KMS-11 (cell line): ENCODE measurements at regions not wholly inside any gene's neighbourhood (a gene's known extent, or its start where the extent isn't known, plus 50 kb on each side); places are given as distances from the start of the nearest gene placed in this dataset.

Experiments used
- H2AFZ ChIP-seq: fragments of 200-600 bp; sonication (generic); 2 replicates; pipeline ENCODE4 v1.6.1; 2016; ENCODE audit warnings: antibody characterized with exemption, mixed run types, low read depth
- H3K27ac ChIP-seq: fragments of 200-600 bp; sonication (generic); 2 replicates; pipeline ENCODE4 v1.6.1; 2016; ENCODE audit warnings: mild to moderate bottlenecking, mixed run types
- H3K27me3 ChIP-seq: fragments of 200-600 bp; sonication (generic); 2 replicates; pipeline ENCODE4 v1.6.1; 2017; ENCODE audit warnings: mild to moderate bottlenecking, low read depth, mixed run types, moderate library complexity; ENCODE audit not compliant: insufficient read depth
- H3K36me3 ChIP-seq: fragments of 200-600 bp; sonication (generic); 2 replicates; pipeline ENCODE4 v1.6.1; 2017; ENCODE audit warnings: mild to moderate bottlenecking, mixed run types; ENCODE audit not compliant: insufficient read depth
- H3K4me1 ChIP-seq: fragments of 200-600 bp; sonication (generic); 2 replicates; pipeline ENCODE4 v1.6.1; 2016; ENCODE audit warnings: mild to moderate bottlenecking, low read depth, mixed run types; ENCODE audit not compliant: poor library complexity, severe bottlenecking
- H3K4me2 ChIP-seq: fragments of 200-600 bp; sonication (generic); 2 replicates; pipeline ENCODE4 v1.7.0; 2016; ENCODE audit warnings: mild to moderate bottlenecking, mixed run types
- H3K4me3 ChIP-seq: fragments of 200-600 bp; sonication (generic); IDR thresholded peaks from 2 replicates; pipeline ENCODE4 v1.6.1; 2017; ENCODE audit warnings: low read depth, low read length, mixed read lengths; ENCODE audit not compliant: insufficient read depth
- H3K79me2 ChIP-seq: fragments of 200-600 bp; sonication (generic); 2 replicates; pipeline ENCODE4 v1.6.1; 2016; ENCODE audit warnings: low read depth, mixed run types; ENCODE audit not compliant: insufficient read depth
- H3K9ac ChIP-seq: fragments of 200-600 bp; sonication (generic); 2 replicates; pipeline ENCODE4 v1.6.1; 2016; ENCODE audit warnings: mild to moderate bottlenecking, mixed run types
- H4K20me1 ChIP-seq: fragments of 200-600 bp; sonication (generic); 2 replicates; pipeline ENCODE4 v1.6.1; 2016; ENCODE audit warnings: mild to moderate bottlenecking, mixed run types; ENCODE audit not compliant: insufficient read depth
- CTCF ChIP-seq: fragments of 200-600 bp; sonication (generic); conservative IDR thresholded peaks from 2 replicates; pipeline ENCODE4 v1.6.1; 2017; ENCODE audit warnings: low read depth, mild to moderate bottlenecking, antibody characterized with exemption, low read length, moderate library complexity, mixed read lengths

DNA sequence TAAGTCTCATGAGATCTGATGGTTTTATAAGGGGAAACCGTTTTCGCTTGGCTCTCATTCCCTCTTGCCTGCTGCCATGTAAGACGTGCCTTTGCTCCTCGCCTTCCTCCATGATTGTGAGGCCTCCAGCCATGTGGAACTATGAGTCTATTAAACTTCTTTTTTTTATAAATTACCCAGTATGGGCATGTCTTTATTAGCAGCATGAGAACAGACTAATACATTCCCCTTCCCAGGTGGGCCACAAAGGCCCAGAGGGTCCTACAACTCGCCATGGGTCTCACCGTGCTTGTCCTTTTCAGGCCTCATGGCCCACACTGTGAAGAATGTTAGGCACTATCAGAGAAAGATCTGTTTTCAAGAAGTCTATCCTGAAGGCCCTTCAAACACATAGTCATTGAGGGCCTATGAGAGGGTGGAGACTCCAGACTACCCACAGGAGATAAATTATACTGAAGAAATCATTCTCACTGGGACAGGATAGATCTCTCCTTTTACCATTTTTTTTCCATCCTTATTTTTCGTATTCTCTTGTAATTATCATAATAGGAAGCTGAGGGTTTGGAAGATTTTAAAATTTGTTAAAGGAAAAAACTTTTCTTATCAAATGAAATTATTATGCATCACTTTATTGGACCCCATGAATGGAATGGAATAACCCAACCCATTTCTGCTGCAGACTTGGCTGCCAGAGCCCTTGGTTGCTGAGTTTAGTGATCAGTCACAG lies 57.2 kb upstream of the EPCAM start:
- Histone ChIP-seq H3K9ac (peak overlapping the region; percentile 67; the same call in 1 of the 2 replicates), H3K27me3 (no peaks in the 10 kb centered on the region), H4K20me1 (no peaks in the 10 kb centered on the region), H2AFZ (peak overlapping the region; percentile 41; the same call in 1 of the 2 replicates), H3K4me3 (no peak overlapping the region), H3K36me3 (no peaks in the 10 kb centered on the region), H3K79me2 (no peaks in the 10 kb centered on the region), H3K4me1 (peaks cover 89% of the 10 kb centered on the region), H3K27ac (peak overlapping the region; percentile 95), H3K4me2 (peak overlapping the region; percentile 69)
- TF ChIP-seq CTCF: no peak

- TF ChIP-seq CTCF: 0 out of 2 replicates have a peak, but pooled peaks have one; percentile 16
- Histone ChIP-seq H3K27ac (peak overlapping the region; percentile 95), H2AFZ (peak overlapping the region; percentile 41; the same call in 1 of the 2 replicates), H4K20me1 (no peaks in the 10 kb centered on the region), H3K4me1 (peaks cover 94% of the 10 kb centered on the region), H3K79me2 (no peaks in the 10 kb centered on the region), H3K4me2 (peak overlapping the region; percentile 69), H3K36me3 (no peaks in the 10 kb centered on the region), H3K27me3 (no peaks in the 10 kb centered on the region), H3K9ac (peak overlapping the region; percentile 67), H3K4me3 (peak overlapping the region; percentile 92)
Observed at GRCh38 chr2:47310801-47311560, 58.1 kb upstream of the EPCAM start.

- TF ChIP-seq CTCF: no peak
- Histone ChIP-seq H3K27me3 (no peaks in the 10 kb centered on the region), H3K4me2 (peak overlapping the region; percentile 72), H3K27ac (peak overlapping the region; percentile 95), H3K4me1 (peaks cover 97% of the 10 kb centered on the region), H3K36me3 (no peaks in the 10 kb centered on the region), H3K9ac (peak overlapping the region; percentile 67), H4K20me1 (no peaks in the 10 kb centered on the region), H3K79me2 (no peaks in the 10 kb centered on the region), H3K4me3 (no peak overlapping the region), H2AFZ (peak overlapping the region; percentile 41; the same call in 1 of the 2 replicates)
Observed at GRCh38 chr2:47309952-47310800, 58.9 kb upstream of the EPCAM start.

GRCh38 chr2:47309472-47309951 lies 59.6 kb upstream of the EPCAM start:
- H3K9ac ChIP-seq: peak overlapping the region; percentile 67
- H4K20me1 ChIP-seq: no peaks in the 10 kb centered on the region
- H2AFZ ChIP-seq: peak overlapping the region; percentile 10; the same call in 1 of the 2 replicates
- H3K4me3 ChIP-seq: no peak overlapping the region
- H3K4me1 ChIP-seq: peaks cover 98% of the 10 kb centered on the region
- H3K27me3 ChIP-seq: no peaks in the 10 kb centered on the region
- peak overlapping the region; percentile 95 for H3K27ac ChIP-seq
- TF ChIP-seq CTCF: no peak
- peak overlapping the region; percentile 72 for H3K4me2 ChIP-seq
- no peaks in the 10 kb centered on the region for H3K79me2 ChIP-seq
- no peaks in the 10 kb centered on the region for H3K36me3 ChIP-seq
